GM12892 (cell line): ENCODE measurements at regions not wholly inside any gene's neighbourhood (a gene's known extent, or its start where the extent isn't known, plus 50 kb on each side); places are given as distances from the start of the nearest gene placed in this dataset.

Source experiments
- POLR2A ChIP-seq: IDR thresholded peaks from 2 replicates; pipeline ENCODE4 v1.6.1; 2011; ENCODE audit warnings: low read depth, low read length, control low read depth
- POLR2AphosphoS5 ChIP-seq: IDR thresholded peaks from 2 replicates; pipeline ENCODE4 v1.6.1; 2011; ENCODE audit warnings: low read depth, low read length, control low read depth
- TAF1 ChIP-seq: IDR thresholded peaks from 2 replicates; pipeline ENCODE4 v1.6.1; 2011; ENCODE audit warnings: low read depth, mild to moderate bottlenecking, control low read depth, low read length, borderline replicate concordance

- TF ChIP-seq TAF1: no peak
- no peak for TF ChIP-seq POLR2A
- no peak for TF ChIP-seq POLR2AphosphoS5
These were observed 144.3 kb upstream of the SPACA1 start for GRCh38 chr6:87903323-87903722.
